ENCODE measurements at regions not wholly inside any gene's neighbourhood (a gene's known extent, or its start where the extent isn't known, plus 50 kb on each side); places are given as distances from the start of the nearest gene placed in this dataset.

DNA sequence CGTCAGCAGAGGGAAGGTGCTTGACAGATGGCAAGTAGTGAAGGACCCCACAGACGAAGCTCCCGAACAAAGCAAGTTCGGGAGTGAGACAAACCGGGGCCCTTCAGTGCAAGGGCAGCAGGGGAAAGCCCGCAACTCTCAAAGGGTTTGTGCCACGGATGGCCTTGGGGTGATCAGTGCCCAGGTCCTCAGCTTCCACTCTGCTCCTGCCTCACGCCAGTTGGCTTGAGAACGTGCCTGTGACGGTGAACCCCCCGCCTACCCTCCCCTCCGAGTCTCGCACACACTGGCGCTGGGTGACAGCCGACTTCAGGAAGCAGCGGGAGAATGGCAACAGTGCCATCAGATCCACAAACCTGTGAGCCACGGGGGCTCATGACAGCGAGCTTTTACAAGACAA lies 56.8 kb upstream of the SALL3 start:
- no peak for TF ChIP-seq EZH2phosphoT487 (IDR thresholded peaks at IDR 0.05; ENCODE audit: borderline replicate concordance, low read depth, low read length)
- TF ChIP-seq, protein P1, sequence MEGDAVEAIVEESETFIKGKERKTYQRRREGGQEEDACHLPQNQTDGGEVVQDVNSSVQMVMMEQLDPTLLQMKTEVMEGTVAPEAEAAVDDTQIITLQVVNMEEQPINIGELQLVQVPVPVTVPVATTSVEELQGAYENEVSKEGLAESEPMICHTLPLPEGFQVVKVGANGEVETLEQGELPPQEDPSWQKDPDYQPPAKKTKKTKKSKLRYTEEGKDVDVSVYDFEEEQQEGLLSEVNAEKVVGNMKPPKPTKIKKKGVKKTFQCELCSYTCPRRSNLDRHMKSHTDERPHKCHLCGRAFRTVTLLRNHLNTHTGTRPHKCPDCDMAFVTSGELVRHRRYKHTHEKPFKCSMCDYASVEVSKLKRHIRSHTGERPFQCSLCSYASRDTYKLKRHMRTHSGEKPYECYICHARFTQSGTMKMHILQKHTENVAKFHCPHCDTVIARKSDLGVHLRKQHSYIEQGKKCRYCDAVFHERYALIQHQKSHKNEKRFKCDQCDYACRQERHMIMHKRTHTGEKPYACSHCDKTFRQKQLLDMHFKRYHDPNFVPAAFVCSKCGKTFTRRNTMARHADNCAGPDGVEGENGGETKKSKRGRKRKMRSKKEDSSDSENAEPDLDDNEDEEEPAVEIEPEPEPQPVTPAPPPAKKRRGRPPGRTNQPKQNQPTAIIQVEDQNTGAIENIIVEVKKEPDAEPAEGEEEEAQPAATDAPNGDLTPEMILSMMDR (conservative IDR thresholded peaks at IDR 0.05; ENCODE audit: low read length): no peak
